Lower lobe of right lung (tissue), 2 donors: ENCODE measurements at regions not wholly inside any gene's neighbourhood (a gene's known extent, or its start where the extent isn't known, plus 50 kb on each side); places are given as distances from the start of the nearest gene placed in this dataset.

Experiments
- ATAC-seq, 2 donors: fragments of 200-7000 bp; cut with Tn5 transposase; one replicate each; pipeline ENCODE4 v1.9.1; 2020 to 2022; ENCODE audit warnings: mild to moderate bottlenecking in 2 of 2, moderate library complexity in 2 of 2
- DNase-seq: peaks from one replicate; pipeline ENCODE4 v3.0.0-alpha.2; 2020
- H3K27ac ChIP-seq: fragments of 200-600 bp; one replicate; pipeline ENCODE4 v1.8.0; 2022
- H3K27me3 ChIP-seq: fragments of 200-600 bp; one replicate; pipeline ENCODE4 v1.8.0; 2022; ENCODE audit warnings: low read depth
- H3K36me3 ChIP-seq: fragments of 200-600 bp; one replicate; pipeline ENCODE4 v1.8.0; 2022; ENCODE audit warnings: mild to moderate bottlenecking
- H3K4me1 ChIP-seq: fragments of 200-600 bp; one replicate; pipeline ENCODE4 v1.8.0; 2022
- H3K4me3 ChIP-seq: fragments of 200-600 bp; one replicate; pipeline ENCODE4 v1.8.0; 2022; ENCODE audit warnings: mild to moderate bottlenecking
- H3K9me3 ChIP-seq: fragments of 200-600 bp; one replicate; pipeline ENCODE4 v1.8.0; 2022
- intact Hi-C: fragments of 100-400 bp; cut with DNase I; formaldehyde crosslinking; loops from one replicate; pipeline ENCODE4 v1.11.0; 2022
- TF ChIP-seq, protein P1 (sequence below): fragments of 200-600 bp; IDR thresholded peaks from one replicate; pipeline ENCODE4 v1.8.0; 2022; ENCODE audit warnings: antibody characterized with exemption, mild to moderate bottlenecking
- donor health status: DM: no; HTN: yes; CAD: no; lungs with severe emphysema.

DNA sequence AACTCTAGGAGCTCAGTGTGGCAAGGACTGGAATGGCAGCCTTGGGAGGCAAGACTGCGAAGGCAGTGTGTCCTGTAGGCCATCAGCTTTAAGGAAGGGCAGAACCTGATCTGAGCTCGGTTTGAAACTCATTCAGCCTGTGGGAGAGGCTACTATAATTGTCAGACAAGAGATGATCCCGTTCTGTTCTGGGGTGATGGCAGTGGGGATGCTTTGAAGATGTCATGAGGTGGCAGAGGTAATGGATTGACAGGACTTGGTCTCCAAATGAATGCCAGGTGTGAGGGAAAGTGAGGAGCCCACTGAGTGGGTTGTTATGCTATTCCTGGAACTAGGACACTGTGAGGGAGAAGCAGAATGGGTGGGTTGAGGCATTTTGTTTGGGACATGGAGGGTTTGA is 144.9 kb downstream of the PJA1 start:
- no peaks in the 10 kb centered on the region for H3K9me3 ChIP-seq
- H3K4me1 ChIP-seq: peaks cover 6% of the 10 kb centered on the region
- no peak overlapping the region for H3K4me3 ChIP-seq
- TF ChIP-seq, protein P1, sequence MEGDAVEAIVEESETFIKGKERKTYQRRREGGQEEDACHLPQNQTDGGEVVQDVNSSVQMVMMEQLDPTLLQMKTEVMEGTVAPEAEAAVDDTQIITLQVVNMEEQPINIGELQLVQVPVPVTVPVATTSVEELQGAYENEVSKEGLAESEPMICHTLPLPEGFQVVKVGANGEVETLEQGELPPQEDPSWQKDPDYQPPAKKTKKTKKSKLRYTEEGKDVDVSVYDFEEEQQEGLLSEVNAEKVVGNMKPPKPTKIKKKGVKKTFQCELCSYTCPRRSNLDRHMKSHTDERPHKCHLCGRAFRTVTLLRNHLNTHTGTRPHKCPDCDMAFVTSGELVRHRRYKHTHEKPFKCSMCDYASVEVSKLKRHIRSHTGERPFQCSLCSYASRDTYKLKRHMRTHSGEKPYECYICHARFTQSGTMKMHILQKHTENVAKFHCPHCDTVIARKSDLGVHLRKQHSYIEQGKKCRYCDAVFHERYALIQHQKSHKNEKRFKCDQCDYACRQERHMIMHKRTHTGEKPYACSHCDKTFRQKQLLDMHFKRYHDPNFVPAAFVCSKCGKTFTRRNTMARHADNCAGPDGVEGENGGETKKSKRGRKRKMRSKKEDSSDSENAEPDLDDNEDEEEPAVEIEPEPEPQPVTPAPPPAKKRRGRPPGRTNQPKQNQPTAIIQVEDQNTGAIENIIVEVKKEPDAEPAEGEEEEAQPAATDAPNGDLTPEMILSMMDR: no peak
- H3K27ac ChIP-seq: no peak overlapping the region
- no peaks in the 10 kb centered on the region for H3K36me3 ChIP-seq
- ATAC-seq (no peak), DNase-seq (no peak)
- intact Hi-C loops: no loop called here
- H3K27me3 ChIP-seq: no peaks in the 10 kb centered on the region

DNA sequence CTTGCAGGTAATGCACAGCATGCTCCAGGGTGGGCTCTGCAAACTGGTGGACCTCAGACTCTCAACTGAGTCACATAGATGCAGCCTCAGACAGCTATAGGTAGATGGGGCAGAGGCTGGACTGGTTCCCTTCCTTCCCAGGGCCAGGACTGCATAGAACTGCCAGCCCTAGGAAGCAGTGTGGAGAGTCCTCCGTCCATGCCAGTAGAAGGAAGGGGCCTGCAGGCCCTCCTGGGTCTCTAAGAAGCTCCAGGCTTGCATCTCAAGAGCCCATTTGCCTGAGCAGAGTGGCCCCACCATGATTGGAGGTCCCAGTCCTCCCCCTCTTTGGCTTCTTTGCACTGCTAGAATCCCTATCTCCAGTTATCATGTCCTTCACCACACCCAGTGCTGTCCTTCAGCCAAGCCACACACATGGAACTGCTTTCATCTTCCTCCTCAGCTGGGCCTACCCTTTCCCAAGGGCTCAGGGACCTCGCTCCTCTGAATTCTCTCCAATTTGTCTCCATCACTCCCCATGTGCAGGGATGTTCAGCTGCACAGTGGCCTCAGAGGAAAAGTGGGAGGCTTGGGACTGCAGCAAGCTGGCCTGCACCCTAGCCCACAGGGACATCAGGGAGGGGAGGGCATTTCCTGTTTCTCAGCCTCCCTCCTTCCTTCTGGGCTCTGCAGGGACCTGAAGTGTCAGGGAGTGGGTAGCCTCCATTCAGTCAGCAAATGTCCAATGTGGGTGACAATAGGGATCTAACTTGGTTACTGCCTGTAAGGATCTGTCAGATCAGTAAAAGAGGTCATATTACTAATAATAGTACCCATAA is 146.0 kb downstream of the PJA1 start:
- TF ChIP-seq, protein P1: no peak
- Histone ChIP-seq H3K27ac (no peak overlapping the region), H3K9me3 (no peaks in the 10 kb centered on the region), H3K4me1 (peaks cover 6% of the 10 kb centered on the region), H3K27me3 (no peaks in the 10 kb centered on the region), H3K36me3 (no peaks in the 10 kb centered on the region), H3K4me3 (no peak overlapping the region)
- ATAC-seq (no peak), DNase-seq (no peak)
- intact Hi-C loops: no loop called here

DNA sequence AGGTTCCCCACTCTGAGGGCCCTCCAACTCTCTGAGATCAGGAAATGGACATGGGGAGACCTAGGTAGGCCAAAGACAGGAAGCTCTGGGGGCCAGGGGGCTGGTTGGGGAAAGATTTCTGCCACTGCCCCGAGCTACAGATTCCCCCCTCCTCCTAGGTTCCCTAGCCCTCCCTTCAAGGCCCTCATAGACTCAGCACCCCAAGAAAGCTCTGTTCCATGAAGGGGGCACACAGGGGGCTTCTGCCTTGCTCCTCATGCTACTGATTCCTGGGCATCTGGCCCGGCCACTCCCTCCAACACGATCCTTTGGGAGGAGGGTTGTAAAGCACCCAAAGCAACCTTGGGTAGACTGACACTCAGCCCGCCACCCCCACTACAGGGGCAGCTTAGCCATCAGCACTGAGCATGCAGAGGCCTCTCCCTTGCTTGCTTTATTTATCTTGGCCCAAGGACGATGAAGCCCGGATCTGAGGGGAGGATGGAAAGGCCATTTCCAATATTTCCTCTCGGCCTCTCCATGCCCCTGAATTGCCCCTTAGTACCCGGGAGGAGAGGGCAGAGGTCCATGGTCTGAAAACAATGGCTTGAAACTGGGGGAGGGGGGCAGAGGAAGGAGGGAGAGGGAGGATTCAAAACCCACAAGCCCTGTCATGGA is 146.7 kb downstream of the PJA1 start:
- no peaks in the 10 kb centered on the region for H3K27me3 ChIP-seq
- no peaks in the 10 kb centered on the region for H3K36me3 ChIP-seq
- ATAC-seq (no peak), DNase-seq (no peak)
- H3K4me3 ChIP-seq: no peak overlapping the region
- no peaks in the 10 kb centered on the region for H3K9me3 ChIP-seq
- TF ChIP-seq, protein P1: no peak
- H3K27ac ChIP-seq: no peak overlapping the region
- intact Hi-C loops: no loop called here
- peaks cover 6% of the 10 kb centered on the region for H3K4me1 ChIP-seq

DNA sequence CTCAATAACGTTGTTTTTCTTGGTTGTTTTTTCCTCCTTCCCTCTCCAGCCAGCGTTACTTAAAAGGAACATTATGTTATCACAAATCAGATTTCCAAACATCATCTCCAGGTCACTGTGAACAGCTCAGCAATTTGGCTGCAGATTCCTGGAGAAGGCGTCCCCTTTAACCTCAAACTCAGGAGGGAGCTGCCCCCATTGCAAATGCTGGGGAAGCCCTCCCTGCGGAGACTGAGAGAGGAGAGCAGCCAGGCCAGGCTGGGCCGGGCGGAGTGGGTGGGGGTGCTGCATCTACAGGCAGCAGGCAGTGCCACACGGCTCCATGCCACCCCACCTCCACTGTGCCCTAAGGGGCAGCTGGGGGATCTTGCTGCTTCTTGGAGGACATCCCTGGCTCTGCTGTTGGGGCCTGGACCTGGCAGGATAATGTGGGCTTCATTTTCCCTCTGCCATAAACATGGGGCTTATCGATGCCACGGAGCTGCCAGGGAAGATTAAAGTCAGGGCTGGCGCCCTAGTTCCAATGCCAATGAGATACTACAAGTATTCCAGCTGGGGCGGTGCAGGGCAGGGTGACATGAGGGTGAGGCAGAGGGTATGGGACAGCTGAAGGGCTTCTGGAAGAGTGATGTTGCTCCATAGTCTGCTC is 148.8 kb downstream of the PJA1 start:
- H3K27me3 ChIP-seq: no peaks in the 10 kb centered on the region
- no peaks in the 10 kb centered on the region for H3K9me3 ChIP-seq
- no peak overlapping the region for H3K27ac ChIP-seq
- H3K36me3 ChIP-seq: no peaks in the 10 kb centered on the region
- no peak overlapping the region for H3K4me3 ChIP-seq
- intact Hi-C loops: no loop called here
- H3K4me1 ChIP-seq: peaks cover 6% of the 10 kb centered on the region
- ATAC-seq: no peak
- TF ChIP-seq, protein P1: no peak
- DNase-seq: no peak

DNA sequence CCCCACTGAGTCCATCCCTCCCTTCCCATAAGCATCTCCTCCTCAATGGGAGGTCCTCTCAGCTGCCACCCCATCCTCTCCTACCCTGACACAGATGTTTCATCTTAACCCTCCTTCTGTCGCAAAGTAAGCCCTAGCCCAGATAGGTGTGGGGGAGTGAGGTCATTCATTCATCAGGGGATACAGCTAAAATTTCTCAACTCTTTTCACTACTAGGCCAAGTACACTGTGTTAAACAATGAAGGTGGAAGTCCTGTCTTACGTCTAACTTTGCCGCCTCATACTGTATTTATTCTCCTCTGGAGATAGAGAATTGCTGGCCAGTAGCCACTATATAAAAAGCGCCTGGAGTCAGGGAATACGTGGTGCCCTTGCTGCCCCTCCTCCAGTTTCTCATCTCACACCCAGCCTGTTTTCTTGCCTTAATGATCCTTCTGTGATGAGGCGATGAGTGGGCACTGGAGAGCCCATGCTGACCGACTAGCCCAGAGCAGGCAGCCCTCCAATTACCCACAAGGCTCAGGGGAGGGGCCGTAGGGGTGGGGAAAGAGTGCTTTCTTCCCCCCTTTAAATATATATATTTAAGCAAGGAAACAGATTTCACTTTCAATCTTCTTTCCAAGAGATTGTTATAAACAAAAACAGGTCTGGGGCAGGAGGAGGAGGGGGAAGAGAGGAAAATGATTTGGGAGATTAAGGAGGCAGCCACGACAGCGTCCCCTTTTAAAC is 149.5 kb downstream of the PJA1 start:
- H3K4me3 ChIP-seq: no peak overlapping the region
- no peak for DNase-seq

More for the DNA sequence above, 149.5 kb downstream of the PJA1 start:
- Histone ChIP-seq H3K36me3 (no peaks in the 10 kb centered on the region), H3K9me3 (no peaks in the 10 kb centered on the region), H3K27me3 (no peaks in the 10 kb centered on the region), H3K27ac (no peak overlapping the region), H3K4me1 (peaks cover 6% of the 10 kb centered on the region)
- intact Hi-C loops: no loop called here
- TF ChIP-seq, protein P1: no peak
- no peak for ATAC-seq
